SK-N-SH treated with all-trans-retinoic acid at 6 μM for 48 hours (cell line): ENCODE measurements at regions not wholly inside any gene's neighbourhood (a gene's known extent, or its start where the extent isn't known, plus 50 kb on each side); places are given as distances from the start of the nearest gene placed in this dataset.

Experiments used
- ATAC-seq: fragments of 200-7000 bp; cut with Tn5 transposase; 3 replicates; pipeline ENCODE4 v1.9.1; 2020; ENCODE audit warnings: mild to moderate bottlenecking, moderate library complexity
- ARNTL ChIP-seq: fragments of 450-650 bp; formaldehyde crosslinking; IDR thresholded peaks from 2 replicates; pipeline ENCODE4 v1.5.0; 2020; ENCODE audit warnings: low read depth, mild to moderate bottlenecking, moderate library complexity, borderline replicate concordance
- BACH2 ChIP-seq: fragments of 250-450 bp; sonication (Bioruptor Pico); IDR thresholded peaks from 2 replicates; pipeline ENCODE4 v1.9.0; 2021; ENCODE audit warnings: mild to moderate bottlenecking, borderline replicate concordance
- CREB5 ChIP-seq: fragments of 250-450 bp; sonication (Bioruptor Pico); IDR thresholded peaks from 2 replicates; pipeline ENCODE4 v1.5.1; 2020; ENCODE audit warnings: low read depth, mild to moderate bottlenecking, moderate library complexity
- CSDC2 ChIP-seq: fragments of 250-450 bp; sonication (Bioruptor Pico); IDR thresholded peaks from 2 replicates; pipeline ENCODE4 v1.5.0; 2020; ENCODE audit warnings: mild to moderate bottlenecking, moderate library complexity
- CSRNP3 ChIP-seq: fragments of 250-450 bp; sonication (Bioruptor Pico); IDR thresholded peaks from 2 replicates; pipeline ENCODE4 v1.5.1; 2021; ENCODE audit warnings: mild to moderate bottlenecking, moderate library complexity
- ESRRG ChIP-seq: fragments of 250-450 bp; sonication (Bioruptor Pico); IDR thresholded peaks from 2 replicates; pipeline ENCODE4 v1.6.1; 2021; ENCODE audit warnings: mild to moderate bottlenecking
- OSR1 ChIP-seq: fragments of 250-450 bp; sonication (Bioruptor Pico); IDR thresholded peaks from 2 replicates; pipeline ENCODE4 v1.8.0; 2022; ENCODE audit warnings: moderate library complexity, mild to moderate bottlenecking, inconsistent platforms
- PATZ1 ChIP-seq: fragments of 250-450 bp; sonication (Bioruptor Pico); IDR thresholded peaks from 2 replicates; pipeline ENCODE4 v1.8.0; 2020; ENCODE audit warnings: mild to moderate bottlenecking, moderate library complexity, borderline replicate concordance
- POU6F1 ChIP-seq: fragments of 250-450 bp; sonication (Bioruptor Pico); IDR thresholded peaks from 2 replicates; pipeline ENCODE4 v1.8.0; 2021; ENCODE audit warnings: low read depth, mild to moderate bottlenecking, moderate library complexity, borderline replicate concordance
- PPARA ChIP-seq: fragments of 250-450 bp; sonication (Bioruptor Pico); IDR thresholded peaks from 2 replicates; pipeline ENCODE4 v1.5.0; 2020; ENCODE audit warnings: mild to moderate bottlenecking, borderline replicate concordance
- RARB ChIP-seq: fragments of 250-450 bp; sonication (Bioruptor Pico); IDR thresholded peaks from 2 replicates; pipeline ENCODE4 v1.8.0; 2021; ENCODE audit warnings: mild to moderate bottlenecking, moderate library complexity
- SNAI2 ChIP-seq: fragments of 250-450 bp; sonication (Bioruptor Pico); IDR thresholded peaks from 2 replicates; pipeline ENCODE4 v1.5.0; 2020; ENCODE audit warnings: mild to moderate bottlenecking, moderate library complexity
- TCF4 ChIP-seq: fragments of 250-450 bp; sonication (Bioruptor Pico); IDR thresholded peaks from 2 replicates; pipeline ENCODE4 v1.8.0; 2021; ENCODE audit warnings: mild to moderate bottlenecking, moderate library complexity, borderline replicate concordance
- TOX ChIP-seq: fragments of 250-450 bp; sonication (Bioruptor Pico); IDR thresholded peaks from 2 replicates; pipeline ENCODE4 v1.8.0; 2021; ENCODE audit warnings: mild to moderate bottlenecking, moderate library complexity, borderline replicate concordance
- TSHZ2 ChIP-seq: fragments of 250-450 bp; sonication (Bioruptor Pico); IDR thresholded peaks from 2 replicates; pipeline ENCODE4 v1.5.0; 2020; ENCODE audit warnings: mild to moderate bottlenecking, moderate library complexity
- ZC3H10 ChIP-seq: fragments of 250-450 bp; sonication (Bioruptor Pico); IDR thresholded peaks from 2 replicates; pipeline ENCODE4 v1.5.1; 2021; ENCODE audit warnings: mild to moderate bottlenecking, moderate library complexity
- ZFP3 ChIP-seq: fragments of 250-450 bp; sonication (Bioruptor Pico); IDR thresholded peaks from 2 replicates; pipeline ENCODE4 v1.5.0; 2020; ENCODE audit warnings: mild to moderate bottlenecking, moderate library complexity
- ZFP30 ChIP-seq: fragments of 450-650 bp; formaldehyde crosslinking; IDR thresholded peaks from 2 replicates; pipeline ENCODE4 v1.5.0; 2022; ENCODE audit warnings: mild to moderate bottlenecking, moderate library complexity
- ZNF565 ChIP-seq: fragments of 450-650 bp; formaldehyde crosslinking; conservative IDR thresholded peaks from 2 replicates; pipeline ENCODE4 v1.5.0; 2020; ENCODE audit warnings: low read depth, mild to moderate bottlenecking, moderate library complexity
- ZNF8 ChIP-seq: fragments of 450-650 bp; formaldehyde crosslinking; IDR thresholded peaks from 2 replicates; pipeline ENCODE4 v1.5.0; 2020; ENCODE audit warnings: mild to moderate bottlenecking, moderate library complexity

- no peak for ATAC-seq
- TF ChIP-seq CREB5 (CRISPR knock-in tag) (no peak), ZFP30 (CRISPR knock-in tag) (no peak), POU6F1 (CRISPR knock-in tag) (no peak), RARB (no peak), TSHZ2 (CRISPR knock-in tag) (no peak), PATZ1 (CRISPR knock-in tag) (no peak), SNAI2 (no peak), ZNF8 (CRISPR knock-in tag) (no peak), ARNTL (CRISPR knock-in tag) (no peak), ZFP3 (no peak), TOX (CRISPR knock-in tag) (no peak), OSR1 (CRISPR knock-in tag) (no peak), ZC3H10 (CRISPR knock-in tag) (no peak), ESRRG (CRISPR knock-in tag) (no peak), PPARA (no peak)
- TF ChIP-seq, all 23 proteins: peak for 0
Observed at GRCh38 chr20:18986146-18986830, 172.7 kb downstream of the SCP2D1 start.

- TF ChIP-seq ZNF565 (CRISPR knock-in tag) (no peak), SNAI2 (no peak), CSRNP3 (CRISPR knock-in tag) (no peak), ZC3H10 (CRISPR knock-in tag) (no peak), ARNTL (CRISPR knock-in tag) (no peak), BACH2 (no peak), ZFP30 (CRISPR knock-in tag) (no peak), CSDC2 (no peak), CREB5 (CRISPR knock-in tag) (no peak), TCF4 (no peak), ZFP3 (no peak), PPARA (no peak), OSR1 (CRISPR knock-in tag) (no peak)
- ATAC-seq, result no peak
Observed at GRCh38 chr20:18986895-18987580, 173.5 kb downstream of the SCP2D1 start.
